Activated T-cell treated with anti-CD3 and anti-CD28 coated beads for 48 hours (primary cell): ENCODE measurements at regions not wholly inside any gene's neighbourhood (a gene's known extent, or its start where the extent isn't known, plus 50 kb on each side); places are given as distances from the start of the nearest gene placed in this dataset.

Experiments used
- DNase-seq: peaks from one replicate; pipeline ENCODE4 v3.0.0-alpha.2; 2020; ENCODE audit warnings: low read depth

DNA sequence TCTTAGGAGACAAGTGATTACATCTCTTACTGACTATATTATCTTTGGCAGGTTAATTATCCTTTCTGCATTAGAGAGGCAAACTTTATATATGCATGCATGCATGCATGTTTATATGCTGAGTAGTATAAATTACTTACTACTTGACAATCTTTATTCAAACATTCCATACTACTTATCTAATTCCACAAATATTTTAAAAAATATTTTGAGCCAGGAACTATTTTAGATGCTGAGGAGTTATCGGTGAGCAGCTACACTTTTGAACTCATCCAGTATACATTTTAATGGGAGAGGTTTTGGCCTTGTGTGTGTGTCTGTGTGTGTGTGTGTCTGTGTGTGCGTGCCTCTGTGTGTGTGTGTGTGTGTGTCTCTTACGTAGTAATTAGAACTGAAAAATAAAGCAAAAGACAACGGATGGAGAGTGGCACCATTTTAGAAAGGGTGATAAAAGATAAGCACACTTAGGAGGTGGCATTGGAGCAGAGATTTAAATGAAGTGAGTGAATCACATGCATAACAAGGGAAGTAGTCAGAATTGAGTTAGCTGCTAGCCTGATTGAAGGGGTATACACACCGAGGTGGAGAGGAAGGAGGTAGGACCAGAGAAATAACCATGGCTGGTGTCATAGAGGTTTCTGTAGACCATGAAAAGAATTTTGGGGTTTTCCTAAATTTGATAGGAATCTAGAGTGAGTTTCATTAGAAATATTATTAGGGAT is 1488.4 kb downstream of the MRPL39 start:
- no peak for DNase-seq

DNA sequence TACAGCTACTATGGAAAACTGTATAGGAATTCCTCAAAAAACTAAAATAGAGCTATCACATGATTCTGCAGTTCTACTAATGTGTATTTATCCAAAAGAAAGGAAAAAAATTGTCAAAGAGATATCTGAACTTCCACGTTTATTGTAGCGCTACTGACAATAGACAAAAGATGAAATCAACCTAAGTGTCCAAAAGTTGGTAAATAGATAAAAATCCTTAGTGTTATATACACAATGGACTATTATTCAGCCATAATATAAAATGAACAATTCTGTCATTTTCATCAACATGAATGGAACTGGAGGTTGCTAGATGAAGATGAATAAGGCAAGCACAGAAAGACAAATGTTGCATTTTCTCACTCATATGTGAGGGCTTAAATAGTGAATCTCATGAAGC is 1492.1 kb downstream of the MRPL39 start:
- DNase-seq, result no peak

DNA sequence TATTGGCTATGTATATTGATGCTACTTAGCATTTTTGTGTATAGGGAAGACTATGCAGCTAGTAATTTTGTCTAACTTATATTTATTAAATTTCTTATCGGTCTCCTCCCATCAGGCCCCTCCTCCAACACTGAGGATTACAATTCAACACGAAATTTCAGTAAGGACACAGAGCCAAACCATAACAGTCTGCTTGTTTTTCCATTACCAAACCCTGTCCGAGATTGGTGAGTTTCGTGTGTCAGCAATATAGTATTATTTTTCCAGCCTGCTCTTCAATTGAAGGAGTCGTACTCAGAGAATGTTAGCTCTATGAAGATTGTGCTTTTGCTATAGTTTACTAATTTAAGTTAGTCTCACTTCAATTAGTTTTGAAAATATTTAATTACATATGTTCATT is 1495.3 kb downstream of the MRPL39 start:
- DNase-seq, result no peak

DNA sequence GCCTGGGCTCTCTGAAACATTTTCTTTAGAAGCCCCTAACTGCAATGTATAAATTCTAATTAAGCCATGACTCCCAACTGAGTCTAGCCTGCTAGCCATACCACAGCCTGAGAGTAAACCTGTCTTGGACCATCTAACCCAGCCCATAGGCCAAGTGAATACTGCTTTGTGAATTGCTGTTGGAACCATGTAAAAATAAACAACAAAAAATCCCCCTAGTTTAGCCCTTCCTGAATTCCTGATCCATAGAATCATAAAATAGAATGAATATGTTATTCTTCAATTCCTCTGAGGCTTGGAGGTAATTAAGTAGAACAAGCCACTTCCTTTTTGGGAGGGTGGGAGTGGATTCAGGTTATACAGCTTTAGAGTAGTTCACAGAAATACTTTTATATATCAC is 1496.4 kb downstream of the MRPL39 start:
- DNase-seq, result no peak

DNA sequence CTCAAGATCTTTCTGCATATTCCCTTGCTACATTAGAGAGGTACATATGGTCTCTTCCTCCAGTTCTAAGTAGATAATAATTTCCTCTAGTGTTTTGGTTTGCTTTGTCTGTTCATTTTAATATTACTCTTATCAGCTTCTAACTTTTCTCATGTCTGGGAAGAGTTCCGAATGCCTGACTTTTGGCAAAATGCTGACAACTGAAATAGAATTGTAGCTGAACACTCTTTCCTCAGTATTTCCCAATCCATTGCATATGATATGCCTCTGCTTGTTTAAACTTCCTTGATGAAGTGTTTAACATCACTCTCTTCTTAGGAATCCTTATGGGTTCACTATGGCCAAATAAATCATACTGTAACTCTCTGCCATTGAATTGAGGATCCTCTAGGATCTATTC is 1510.1 kb downstream of the MRPL39 start:
- no peak for DNase-seq

DNA sequence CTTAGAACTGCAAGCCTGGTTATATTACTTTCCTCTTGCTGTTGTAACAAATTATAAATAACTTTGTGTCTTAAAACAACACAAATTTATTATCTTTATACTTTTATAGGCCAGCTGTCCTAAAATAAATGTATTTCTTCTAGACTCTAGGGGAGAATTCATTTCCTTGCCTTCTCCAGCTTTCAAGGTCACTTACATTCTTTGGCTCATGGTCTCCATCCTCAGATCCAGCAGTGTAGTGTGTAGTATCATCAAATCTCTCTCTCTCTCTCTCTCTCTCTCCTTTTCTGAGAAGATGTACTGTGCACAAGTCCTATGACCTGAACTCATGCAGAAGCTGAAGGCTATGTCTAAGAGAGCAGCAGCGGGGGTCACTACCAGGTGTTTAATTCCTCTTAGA is 1510.6 kb downstream of the MRPL39 start:
- DNase-seq, result no peak

DNA sequence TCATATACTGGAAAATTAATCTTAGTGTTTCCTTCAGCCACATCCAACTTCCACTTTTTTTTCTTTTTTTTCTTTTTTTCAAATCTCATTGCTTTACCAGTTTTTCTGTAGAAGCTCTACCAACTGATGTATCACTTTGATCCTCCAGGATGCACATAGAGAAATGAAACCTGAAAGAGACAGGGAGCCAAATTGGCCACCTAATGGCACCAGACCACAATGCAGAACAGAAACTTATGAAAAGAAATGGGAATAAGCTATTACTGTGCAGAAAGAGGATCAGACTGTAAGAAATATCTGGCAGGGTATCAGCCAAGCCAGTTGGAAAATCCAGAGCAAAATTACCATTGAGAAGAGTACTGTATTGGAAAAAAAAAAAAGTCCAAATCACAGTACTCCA is 1514.2 kb downstream of the MRPL39 start:
- no peak for DNase-seq

DNA sequence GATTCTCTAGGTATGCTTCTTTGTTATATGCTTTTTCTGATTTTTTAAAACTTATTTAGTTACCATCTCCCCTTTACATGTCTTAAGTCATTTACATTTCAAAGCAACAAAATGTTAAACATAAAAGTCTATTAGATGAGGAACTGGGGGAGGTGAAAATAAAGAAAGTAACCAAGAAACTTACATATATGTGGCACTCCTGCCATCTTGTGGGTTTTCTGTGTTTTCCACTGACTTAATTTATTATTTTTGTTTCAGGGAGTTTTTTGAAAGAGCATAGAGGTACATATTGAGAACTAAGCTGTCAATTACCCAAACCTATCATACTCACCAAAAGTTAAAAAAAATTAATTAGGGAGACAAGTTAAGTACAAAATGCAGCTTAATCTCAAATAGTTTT is 1531.1 kb downstream of the MRPL39 start:
- DNase-seq, result no peak

DNA sequence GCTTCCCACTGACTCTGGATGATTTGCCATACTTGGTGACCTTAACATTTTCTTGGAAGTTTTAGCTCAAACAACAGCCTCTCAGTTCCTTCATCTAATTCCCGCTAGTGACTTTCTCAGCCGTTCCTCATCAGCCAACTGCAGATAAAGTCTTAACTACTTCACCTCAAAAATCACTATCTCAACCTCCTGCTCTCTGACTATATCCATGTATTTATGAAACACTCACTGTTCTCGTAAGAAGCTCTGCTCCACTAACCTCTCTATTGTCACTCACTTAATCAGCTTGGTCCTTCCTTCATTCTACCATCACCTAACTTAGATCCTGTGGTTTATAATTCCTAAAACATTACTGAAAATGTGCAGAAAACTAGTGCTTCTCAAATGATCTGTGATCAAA is 1551.6 kb downstream of the MRPL39 start:
- no peak for DNase-seq

DNA sequence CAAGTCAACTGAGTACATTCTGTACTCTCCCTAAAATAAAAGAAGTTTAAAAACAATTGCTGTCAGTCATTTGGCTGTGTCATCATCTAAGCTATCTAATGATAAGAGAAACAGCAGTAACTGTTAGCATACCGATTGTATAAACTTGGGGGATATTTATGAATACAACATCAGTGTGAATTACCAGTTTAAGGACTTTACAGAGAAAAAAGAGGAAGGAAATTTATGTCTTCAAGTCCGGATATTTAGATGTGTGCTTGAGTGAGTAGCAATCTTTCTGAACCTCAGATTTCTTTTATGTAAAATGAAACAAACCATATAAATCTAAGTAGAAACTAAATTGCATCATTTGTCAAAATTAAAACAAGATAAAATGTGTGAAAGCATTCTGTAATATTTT is 1557.0 kb downstream of the MRPL39 start:
- DNase-seq, result no peak

DNA sequence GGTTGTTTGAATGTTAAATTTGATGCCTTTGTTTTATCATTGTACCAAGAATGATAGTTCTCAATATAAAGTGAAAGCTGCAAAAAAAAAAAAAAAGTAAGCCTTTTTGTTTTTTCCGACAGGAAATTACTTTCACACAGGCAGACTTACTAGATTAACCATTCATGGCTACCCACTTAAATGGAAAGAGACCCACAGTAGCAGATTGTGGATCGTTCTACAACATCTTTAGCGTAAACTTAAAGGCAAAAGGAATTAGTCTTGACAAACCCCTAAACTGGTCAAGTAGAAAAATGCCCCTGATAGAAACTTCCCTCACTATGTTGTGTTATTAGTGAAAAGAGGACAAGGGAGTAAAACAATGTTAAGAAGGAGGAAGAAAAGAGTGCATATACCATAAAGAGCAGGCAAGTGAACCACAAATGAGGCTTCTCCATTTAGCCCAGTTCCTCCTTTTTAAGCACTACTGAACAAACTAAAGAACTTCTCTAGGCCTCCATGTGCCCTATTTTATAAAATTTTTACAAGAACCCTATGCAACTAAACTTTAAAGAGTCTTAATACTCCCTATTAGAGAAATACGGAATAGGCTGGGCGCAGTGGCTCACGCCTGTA is 1560.3 kb downstream of the MRPL39 start:
- no peak for DNase-seq

DNA sequence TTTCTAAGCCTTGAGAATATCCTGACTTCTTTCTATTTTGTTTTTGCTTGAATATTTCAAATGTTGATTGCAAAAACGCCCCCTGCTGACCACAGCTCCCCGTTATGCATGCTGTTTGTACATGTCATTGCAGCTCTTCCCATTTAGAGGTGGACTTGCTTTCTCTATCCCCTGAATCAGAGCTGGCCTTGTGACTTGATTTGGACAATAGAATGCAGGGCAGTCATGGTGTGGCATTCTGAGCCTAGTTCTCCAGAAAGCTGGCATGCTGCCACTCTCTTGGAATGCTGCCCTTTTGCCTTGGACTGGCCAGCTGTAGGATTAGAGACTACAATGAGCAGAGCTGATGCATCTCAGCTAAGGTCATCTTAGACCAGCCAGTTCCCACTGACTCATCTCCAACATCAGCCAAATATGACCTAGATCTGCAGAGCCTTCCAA is 1561.5 kb downstream of the MRPL39 start:
- no peak for DNase-seq

DNA sequence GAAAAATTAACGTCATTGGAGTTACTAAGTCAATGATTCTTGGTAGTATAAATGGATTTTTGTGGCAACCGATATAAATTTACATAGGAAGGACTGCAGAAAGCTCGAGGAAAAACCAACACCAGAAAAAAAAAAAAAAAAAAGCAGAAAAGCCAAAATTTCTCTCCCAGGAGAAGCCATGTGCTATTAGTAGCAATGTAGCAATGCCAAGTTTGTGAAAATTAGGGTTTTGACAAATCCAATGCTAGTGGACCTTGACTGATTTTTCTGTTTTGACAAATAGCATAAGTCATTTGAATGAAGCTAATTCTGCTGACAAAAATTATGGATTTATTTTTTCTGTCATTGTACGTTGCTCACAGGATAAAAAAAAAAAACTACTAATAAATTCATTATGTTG is 1561.9 kb downstream of the MRPL39 start:
- no peak for DNase-seq

DNA sequence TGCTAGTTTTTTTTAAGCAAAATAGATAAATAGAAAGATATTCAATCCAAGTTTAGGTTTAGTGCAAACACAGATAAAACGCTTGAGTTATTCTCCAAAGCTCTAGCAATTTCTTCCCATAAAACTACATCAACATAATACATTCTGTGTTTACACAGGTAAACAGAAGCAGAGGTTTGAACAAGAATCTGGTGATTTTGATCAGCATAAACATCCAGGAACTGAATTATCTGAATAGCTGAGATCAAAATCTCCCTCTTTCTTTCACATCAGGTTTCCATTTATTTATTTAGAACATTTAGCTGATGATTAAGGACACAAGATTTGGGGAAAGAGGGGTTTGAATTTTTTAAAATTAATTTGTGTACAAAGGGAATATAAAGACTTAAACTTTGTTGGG is 1564.6 kb downstream of the MRPL39 start:
- DNase-seq, result no peak

DNA sequence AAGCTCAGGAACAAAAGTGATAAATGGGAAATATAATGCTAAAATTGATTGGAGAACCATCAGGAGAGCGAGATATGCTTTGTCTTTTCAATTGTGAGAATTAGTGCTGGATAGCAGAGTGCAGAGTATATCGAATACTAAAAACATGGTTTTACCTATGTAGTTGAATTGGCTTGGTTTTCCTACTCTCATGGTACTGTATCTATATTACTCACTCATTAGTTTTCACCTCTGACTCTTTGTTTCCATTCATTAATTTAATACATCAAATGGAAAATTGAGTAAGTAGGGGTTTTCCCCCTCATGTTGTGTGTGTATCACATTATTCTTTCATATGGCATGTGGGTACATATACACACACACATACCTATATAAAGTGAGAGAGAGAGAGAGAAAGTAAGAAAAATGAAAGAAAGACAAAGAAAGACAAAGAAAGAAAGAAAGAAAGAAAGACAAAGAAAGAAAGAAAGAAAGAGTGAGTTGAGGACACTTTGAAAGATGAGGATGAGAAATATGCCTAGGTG is 1574.5 kb downstream of the MRPL39 start:
- no peak for DNase-seq

DNA sequence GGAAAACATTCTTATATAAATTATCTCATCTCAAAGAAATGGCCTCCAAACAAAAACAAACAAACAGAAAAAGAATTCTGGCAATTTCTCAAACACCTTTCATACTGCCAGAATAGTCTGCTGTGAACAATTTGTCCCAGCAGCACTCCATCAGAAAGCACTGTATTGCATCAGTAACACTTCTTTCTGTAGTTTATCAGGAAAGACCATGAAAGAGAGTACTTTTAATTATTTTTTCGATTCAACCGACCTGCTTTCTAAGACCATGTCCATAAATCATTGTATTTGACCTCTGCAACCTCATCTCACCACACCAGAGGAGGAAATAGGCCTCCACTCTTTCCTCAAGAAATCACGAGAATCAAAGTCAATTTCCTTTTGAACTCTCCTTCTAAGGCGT is 1579.9 kb downstream of the MRPL39 start:
- DNase-seq, result no peak

DNA sequence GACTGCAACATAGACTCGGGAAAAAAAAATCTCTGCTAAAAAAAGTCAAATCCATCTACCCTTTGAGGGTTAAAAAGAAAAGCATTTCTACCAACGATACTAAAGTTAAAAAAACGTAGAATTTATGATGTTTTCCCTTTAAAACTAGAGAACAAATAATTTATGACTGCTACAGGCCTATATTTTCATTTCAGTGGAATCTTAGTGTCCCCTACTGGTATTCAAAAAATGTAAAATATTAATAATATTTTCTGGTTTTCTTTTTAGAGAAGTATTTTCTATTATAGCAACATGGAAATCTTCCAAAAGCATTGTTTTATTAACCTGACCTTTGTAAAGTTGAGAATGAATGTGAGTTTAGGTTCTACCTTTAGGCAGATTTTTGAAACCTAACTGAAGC is 1582.2 kb downstream of the MRPL39 start:
- no peak for DNase-seq

DNA sequence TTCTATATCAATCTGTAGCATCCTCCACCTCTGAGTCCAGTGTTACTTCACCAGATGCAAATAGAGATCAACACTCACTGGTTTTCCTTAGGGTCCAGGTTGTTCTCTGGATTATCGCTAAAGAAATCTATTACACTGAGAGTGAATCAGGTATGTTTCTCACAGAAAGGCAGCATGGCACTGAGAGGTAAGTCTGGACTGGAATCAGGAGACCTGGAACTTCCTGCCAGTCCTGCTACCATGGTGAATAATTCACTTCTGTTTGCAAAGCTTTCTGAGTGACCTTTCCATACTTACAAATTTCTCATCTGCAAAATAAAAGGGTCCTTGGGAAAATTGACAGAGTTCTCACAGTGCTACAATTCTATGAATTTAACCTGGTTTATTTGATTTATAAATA is 1583.3 kb downstream of the MRPL39 start:
- DNase-seq, result no peak

DNA sequence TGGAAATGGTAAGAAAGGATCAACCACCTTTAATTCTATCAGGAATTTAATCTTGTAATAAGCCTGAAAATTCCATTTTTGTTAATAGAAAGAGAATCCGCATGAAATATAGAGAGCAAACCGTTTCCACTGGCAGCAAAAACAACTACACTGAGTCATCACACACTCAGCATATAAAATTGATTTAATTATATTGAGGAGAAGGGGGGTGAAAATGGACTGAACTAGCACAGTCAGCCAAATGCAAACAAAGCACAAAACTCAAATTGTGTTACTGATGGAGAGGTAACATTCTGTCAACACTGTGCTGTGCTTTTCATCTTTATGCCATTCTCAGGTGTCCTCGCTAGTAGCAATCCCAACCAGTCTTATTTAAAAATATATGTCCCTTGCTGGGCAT is 1583.9 kb downstream of the MRPL39 start:
- no peak for DNase-seq

DNA sequence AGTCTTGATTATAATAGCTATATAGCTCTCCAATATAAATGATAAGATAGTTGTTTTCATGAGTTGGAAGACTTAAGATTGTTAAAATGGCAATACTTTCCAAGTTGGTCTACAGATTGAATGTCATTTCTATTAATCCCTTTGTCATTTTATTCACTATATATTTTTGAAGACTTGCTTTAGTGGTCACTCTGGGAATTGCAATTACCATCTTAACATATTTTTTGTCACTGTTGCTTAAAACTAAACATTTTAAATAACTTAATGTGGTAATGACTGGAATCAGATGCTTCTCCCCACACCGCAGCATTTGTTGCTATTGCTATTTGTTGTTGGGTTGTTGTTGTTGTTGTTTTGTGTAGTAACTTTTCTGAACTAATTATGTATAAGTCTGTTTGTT is 1592.9 kb downstream of the MRPL39 start:
- no peak for DNase-seq

DNA sequence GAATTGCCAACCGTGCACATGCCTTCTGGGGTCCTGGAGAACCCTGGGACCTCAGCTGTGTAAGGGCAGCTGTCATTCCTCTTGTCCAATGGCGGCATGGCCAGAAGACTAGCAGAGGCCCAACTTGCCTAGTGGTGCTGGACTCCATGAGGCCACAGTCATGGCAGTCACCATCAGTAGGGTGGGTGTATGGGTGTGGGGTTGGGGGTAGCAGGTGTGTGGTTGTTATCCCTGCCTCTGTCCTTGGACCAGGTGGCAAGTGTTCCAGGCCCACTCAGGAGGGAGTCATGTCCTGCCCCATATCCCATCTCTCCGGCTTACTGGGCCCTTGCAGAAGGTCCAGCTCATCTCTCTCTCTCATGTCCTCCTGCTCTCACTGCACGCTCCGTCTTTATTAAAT is 1596.2 kb downstream of the MRPL39 start:
- DNase-seq, result no peak

DNA sequence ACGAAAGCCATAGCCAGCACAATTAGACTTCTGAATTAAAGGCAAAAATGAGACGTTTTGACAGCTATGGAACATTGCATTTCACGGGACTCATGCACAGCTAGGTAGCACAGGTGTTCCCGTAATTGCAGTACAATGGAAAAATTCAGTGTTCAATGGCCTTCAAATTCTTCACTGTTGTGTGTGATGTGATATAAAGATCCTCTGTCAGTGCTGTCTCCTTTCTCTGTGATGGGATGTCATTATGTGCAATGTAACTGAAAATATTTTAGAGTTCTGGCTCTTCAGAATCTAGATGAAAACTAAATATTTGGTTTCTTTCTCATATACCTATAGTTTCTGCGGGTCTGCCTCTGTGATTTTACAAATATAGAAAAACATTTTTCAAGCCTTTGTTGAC is 1599.7 kb downstream of the MRPL39 start:
- DNase-seq, result no peak

DNA sequence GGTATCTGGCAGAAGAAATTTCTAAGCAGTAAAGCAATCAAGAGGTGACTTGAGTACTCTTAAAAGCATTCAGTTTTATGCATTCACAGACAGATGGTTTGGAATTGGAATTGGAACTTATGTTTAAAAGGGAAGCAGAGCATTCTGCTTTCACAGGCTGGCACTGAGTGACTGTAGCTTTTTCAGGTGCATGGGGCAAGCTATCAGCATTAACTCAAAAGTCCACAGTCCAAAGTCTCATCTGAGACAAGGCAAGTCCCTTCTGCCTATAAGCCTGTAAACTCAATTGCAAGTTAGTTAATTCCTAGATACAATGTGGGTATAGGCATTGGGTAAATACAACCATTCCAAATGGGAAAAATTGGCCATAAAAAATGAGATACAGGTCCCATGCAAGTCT is 1620.3 kb downstream of the MRPL39 start:
- DNase-seq, result no peak

DNA sequence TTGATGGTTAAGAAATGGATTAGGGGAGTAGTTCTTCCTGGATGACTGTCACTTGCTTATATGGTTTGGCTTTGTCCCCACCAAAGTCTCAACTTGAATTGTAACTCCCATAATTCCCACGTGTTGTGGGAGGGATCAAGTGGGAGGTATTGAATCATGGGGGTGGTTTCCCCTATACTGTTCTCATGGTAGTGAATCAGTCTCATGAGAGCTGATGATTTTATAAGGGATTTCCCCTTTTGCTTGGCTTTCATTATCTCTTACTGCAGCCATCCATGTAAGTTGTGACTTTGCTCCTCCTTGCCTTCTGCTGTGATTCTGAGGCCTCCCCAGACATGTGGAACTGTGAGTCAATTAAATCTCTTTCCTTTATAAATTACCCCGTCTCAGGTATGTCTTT is 1621.1 kb downstream of the MRPL39 start:
- no peak for DNase-seq
